Right atrium auricular region (tissue), 2 donors: ENCODE measurements at regions not wholly inside any gene's neighbourhood (a gene's known extent, or its start where the extent isn't known, plus 50 kb on each side); places are given as distances from the start of the nearest gene placed in this dataset.

Experiments
- DNase-seq: peaks from one replicate; pipeline ENCODE4 v3.0.0-alpha.2; 2019; ENCODE audit warnings: low spot score
- H3K27ac ChIP-seq, 2 donors: fragments of 200-600 bp; sonication (generic); 1 replicate in 1 of 2; 2 replicates in 1 of 2; pipeline ENCODE4 v1.5.1; 2016 to 2019
- H3K27me3 ChIP-seq, 2 donors: fragments of 200-600 bp; sonication (generic); one replicate each; pipeline versions ENCODE4 v1.5.1 to v1.6.0; 2017 to 2019
- H3K36me3 ChIP-seq: fragments of 200-600 bp; sonication (generic); one replicate; pipeline ENCODE4 v1.5.1; 2016
- H3K4me1 ChIP-seq, 2 donors: fragments of 200-600 bp; sonication (generic); one replicate each; pipeline versions ENCODE4 v1.5.1 to v1.6.0; 2017 to 2019
- H3K4me3 ChIP-seq, 2 donors: fragments of 200-600 bp; sonication (generic); 1 replicate in 1 of 2; 2 replicates in 1 of 2; pipeline ENCODE4 v1.5.1; 2017 to 2019; ENCODE audit warnings: mild to moderate bottlenecking in 1 of 2, moderate library complexity in 1 of 2
- H3K9me3 ChIP-seq, 2 donors: fragments of 200-600 bp; sonication (generic); one replicate each; pipeline ENCODE4 v1.5.1; 2019
- CTCF ChIP-seq, 2 donors: fragments of 200-600 bp; sonication (generic); IDR thresholded peaks; one replicate each; pipeline ENCODE4 v1.5.1; 2019; ENCODE audit warnings: antibody characterized with exemption in 2 of 2

DNA sequence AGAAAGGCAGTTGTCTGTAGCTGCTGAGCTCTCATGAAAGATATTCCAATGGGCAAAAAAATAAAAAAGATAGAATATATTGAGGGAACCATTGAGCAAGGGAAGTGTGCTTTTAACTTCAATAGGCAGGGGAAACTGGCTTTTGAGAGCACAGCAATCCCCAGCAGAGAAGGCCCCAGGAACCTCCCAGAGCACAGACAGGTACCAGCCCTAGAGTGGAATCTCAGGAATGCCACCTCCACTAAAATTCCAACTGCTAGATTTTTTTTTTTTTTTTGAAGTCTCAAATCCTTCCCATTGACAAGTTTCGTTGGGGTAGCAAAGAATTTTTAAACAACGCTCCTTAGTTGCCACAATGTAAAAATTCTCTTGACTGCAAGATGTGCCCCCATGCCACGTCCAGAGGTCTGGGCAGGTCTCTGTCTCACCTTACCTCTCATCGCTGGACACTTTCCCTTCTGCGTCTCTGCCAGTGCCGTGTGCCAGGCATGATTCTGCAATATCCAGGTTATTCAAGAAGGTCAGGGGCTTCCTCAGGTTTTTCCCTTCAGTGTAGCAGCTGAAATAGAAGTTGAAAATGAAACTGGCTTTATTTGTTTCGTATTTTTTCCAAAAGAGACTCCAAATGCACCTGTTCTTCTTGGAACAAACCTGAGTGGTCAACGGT lies 64.2 kb upstream of the IRX1 start:
- Histone ChIP-seq H3K36me3 (no peaks in the 10 kb centered on the region), H3K9me3 (no peaks in the 10 kb centered on the region), H3K27me3 (no peaks in the 10 kb centered on the region), H3K27ac (no peak overlapping the region), H3K4me3 (no peak overlapping the region), H3K4me1 (no peaks in the 10 kb centered on the region)
- no peak for TF ChIP-seq CTCF (IDR thresholded peaks at IDR 0.05)
- DNase-seq, result no peak

DNA sequence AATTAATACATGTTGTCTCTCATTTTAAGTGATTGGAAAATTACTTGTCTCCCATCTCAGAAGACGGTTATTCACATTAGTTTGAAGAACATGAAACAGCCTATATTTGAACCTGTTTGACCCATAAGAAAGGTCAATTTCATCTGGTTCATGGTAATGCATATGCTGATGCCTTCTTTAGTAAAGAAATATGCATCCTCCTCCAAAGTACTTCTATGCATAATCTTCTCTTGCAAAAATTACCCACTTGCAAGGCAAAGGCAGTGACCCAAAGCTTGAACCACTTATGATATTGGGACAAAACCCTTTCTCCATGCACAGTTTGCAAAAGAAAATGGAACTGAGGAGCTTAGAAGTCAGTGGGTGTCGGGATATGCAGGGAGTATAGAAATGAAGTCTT lies 65.4 kb upstream of the IRX1 start:
- no peaks in the 10 kb centered on the region for H3K4me1 ChIP-seq
- H3K4me3 ChIP-seq, result no peak overlapping the region
- no peaks in the 10 kb centered on the region for H3K36me3 ChIP-seq
- no peaks in the 10 kb centered on the region for H3K9me3 ChIP-seq
- TF ChIP-seq CTCF (IDR thresholded peaks at IDR 0.05), result no peak
- no peaks in the 10 kb centered on the region for H3K27me3 ChIP-seq
- no peak for DNase-seq
- H3K27ac ChIP-seq, result no peak overlapping the region

- H3K4me1 ChIP-seq, result no peaks in the 10 kb centered on the region
- H3K27me3 ChIP-seq, result no peaks in the 10 kb centered on the region
- H3K36me3 ChIP-seq, result no peaks in the 10 kb centered on the region
- DNase-seq, result no peak
- no peaks in the 10 kb centered on the region for H3K9me3 ChIP-seq
- TF ChIP-seq CTCF (IDR thresholded peaks at IDR 0.05), result no peak
- H3K4me3 ChIP-seq, result no peak overlapping the region
- H3K27ac ChIP-seq, result no peak overlapping the region
These were observed 69.0 kb upstream of the IRX1 start for GRCh38 chr5:3526551-3527185.

DNA sequence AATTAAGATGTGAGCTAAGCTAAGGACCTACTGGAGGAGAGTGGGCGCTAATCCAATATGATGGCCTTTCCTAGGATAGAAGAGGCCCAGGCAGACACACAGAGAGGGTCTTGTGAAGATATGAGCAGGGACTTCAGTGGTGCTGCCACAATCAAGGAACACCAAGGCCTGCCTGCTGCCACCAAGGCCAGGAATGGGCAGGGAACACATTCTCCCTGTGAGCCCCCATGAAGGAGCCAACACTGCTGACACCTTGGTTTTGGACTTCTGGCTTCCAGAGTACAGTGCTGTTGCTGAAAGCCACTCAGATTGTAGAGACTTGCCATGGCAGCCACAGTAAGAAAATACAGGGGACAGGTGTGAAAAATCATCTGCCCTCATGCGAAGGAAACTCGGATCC lies 73.1 kb upstream of the IRX1 start:
- Histone ChIP-seq H3K9me3 (no peaks in the 10 kb centered on the region), H3K27ac (no peak overlapping the region), H3K36me3 (no peaks in the 10 kb centered on the region), H3K4me1 (no peaks in the 10 kb centered on the region), H3K27me3 (no peaks in the 10 kb centered on the region), H3K4me3 (no peak overlapping the region)
- TF ChIP-seq CTCF (IDR thresholded peaks at IDR 0.05), result no peak
- no peak for DNase-seq

- Histone ChIP-seq H3K36me3 (no peaks in the 10 kb centered on the region), H3K27ac (no peak overlapping the region), H3K4me1 (no peaks in the 10 kb centered on the region), H3K9me3 (no peaks in the 10 kb centered on the region), H3K27me3 (no peaks in the 10 kb centered on the region), H3K4me3 (no peak overlapping the region)
- DNase-seq, result no peak
- no peak for TF ChIP-seq CTCF (IDR thresholded peaks at IDR 0.05)
These were observed 77.1 kb upstream of the IRX1 start for GRCh38 chr5:3518576-3518975.

DNA sequence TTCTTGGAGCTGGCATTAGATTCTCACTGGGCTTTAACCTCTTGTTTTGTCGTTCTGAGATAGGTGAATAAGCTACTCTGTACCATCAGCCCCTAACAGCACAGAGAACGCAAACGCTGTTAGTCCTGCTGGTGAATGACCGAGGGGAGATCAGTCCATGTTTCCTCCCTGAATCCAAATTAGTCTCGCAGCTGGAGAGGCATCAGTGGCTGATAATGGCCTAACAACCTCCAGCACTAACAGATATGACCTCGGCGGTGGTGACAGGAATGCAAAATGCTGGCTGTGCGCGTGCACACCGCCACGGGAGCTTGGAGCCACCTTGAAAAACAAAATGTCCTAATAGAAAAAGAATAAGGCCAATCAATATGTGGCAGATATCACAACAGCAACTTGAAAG lies 77.6 kb upstream of the IRX1 start:
- TF ChIP-seq CTCF (IDR thresholded peaks at IDR 0.05), result no peak
- Histone ChIP-seq H3K4me1 (no peaks in the 10 kb centered on the region), H3K36me3 (no peaks in the 10 kb centered on the region), H3K27me3 (no peaks in the 10 kb centered on the region), H3K9me3 (no peaks in the 10 kb centered on the region), H3K4me3 (no peak overlapping the region), H3K27ac (no peak overlapping the region)
- no peak for DNase-seq
